ENCODE measurements at regions not wholly inside any gene's neighbourhood (a gene's known extent, or its start where the extent isn't known, plus 50 kb on each side); places are given as distances from the start of the nearest gene placed in this dataset.
"Not testable (repeated sequence)": the region's sequence is repeated elsewhere in the genome, so short reads cannot be mapped to it uniquely, and the experiment has no call there.

GRCh38 chr6:27531772-27532459, 59.0 kb upstream of the ZNF184 start:
- no peak for DNase-seq

- not testable (repeated sequence) for DNase-seq
These were observed 56.9 kb upstream of the ZNF184 start for GRCh38 chr6:27529796-27530195.

GRCh38 chr6:27528714-27529113, 55.8 kb upstream of the ZNF184 start:
- no peak for DNase-seq

Data from NCI-H1105 (cell line).